HFFc6 (cell line): ENCODE measurements at regions not wholly inside any gene's neighbourhood (a gene's known extent, or its start where the extent isn't known, plus 50 kb on each side); places are given as distances from the start of the nearest gene placed in this dataset.

Experiments used
- DNase-seq: peaks from one replicate; pipeline ENCODE4 v3.0.0-alpha.2; 2018
- H3K27ac Mint-ChIP-seq: 2 replicates; pipeline ENCODE4 v1.8.0; 2020; ENCODE audit warnings: mild to moderate bottlenecking, mixed read lengths
- H3K27me3 Mint-ChIP-seq: 2 replicates; pipeline ENCODE4 v1.8.0; 2021; ENCODE audit warnings: mild to moderate bottlenecking, moderate library complexity, mixed read lengths; ENCODE audit not compliant: insufficient read depth
- H3K36me3 Mint-ChIP-seq: 2 replicates; pipeline ENCODE4 v1.8.0; 2021; ENCODE audit warnings: low read depth, mixed read lengths
- H3K4me1 Mint-ChIP-seq: 2 replicates; pipeline ENCODE4 v1.8.0; 2020; ENCODE audit warnings: low read depth, mixed read lengths
- H3K4me3 Mint-ChIP-seq: 2 replicates; pipeline ENCODE4 v1.8.0; 2020; ENCODE audit warnings: mild to moderate bottlenecking, moderate library complexity, mixed read lengths
- H3K9me3 Mint-ChIP-seq: 2 replicates; pipeline ENCODE4 v1.8.0; 2020; ENCODE audit warnings: mild to moderate bottlenecking, mixed read lengths
- CTCF ChIP-seq: fragments of 200-600 bp; sonication (generic); IDR thresholded peaks from 2 replicates; pipeline ENCODE4 v1.5.0; 2021; ENCODE audit warnings: antibody characterized with exemption, mild to moderate bottlenecking

GRCh38 chr17:74043976-74044375 lies 159.5 kb upstream of the RPL38 start:
- H3K9me3 Mint-ChIP-seq, result peaks cover 40% of the 10 kb centered on the region
- no peak for TF ChIP-seq CTCF
- no peak overlapping the region for H3K4me3 Mint-ChIP-seq
- H3K36me3 Mint-ChIP-seq, result peaks cover 4% of the 10 kb centered on the region
- no peak for DNase-seq
- no peaks in the 10 kb centered on the region for H3K4me1 Mint-ChIP-seq
- no peaks in the 10 kb centered on the region for H3K27me3 Mint-ChIP-seq
- no peak overlapping the region for H3K27ac Mint-ChIP-seq

- Mint-ChIP-seq H3K27ac (no peak overlapping the region), H3K4me3 (no peak overlapping the region), H3K36me3 (peaks cover 4% of the 10 kb centered on the region), H3K4me1 (no peaks in the 10 kb centered on the region), H3K9me3 (peaks cover 53% of the 10 kb centered on the region), H3K27me3 (no peaks in the 10 kb centered on the region; the same call in 1 of the 2 replicates)
- DNase-seq, result no peak
- no peak for TF ChIP-seq CTCF
Measured at GRCh38 chr17:74045608-74046280, 157.7 kb upstream of the RPL38 start.

GRCh38 chr17:74049167-74049966 lies 154.1 kb upstream of the RPL38 start:
- peaks cover 72% of the 10 kb centered on the region for H3K9me3 Mint-ChIP-seq
- DNase-seq, result no peak
- no peak overlapping the region for H3K4me3 Mint-ChIP-seq
- no peaks in the 10 kb centered on the region for H3K4me1 Mint-ChIP-seq
- no peaks in the 10 kb centered on the region; the same call in 1 of the 2 replicates for H3K27me3 Mint-ChIP-seq
- no peak for TF ChIP-seq CTCF
- H3K36me3 Mint-ChIP-seq, result peaks cover 7% of the 10 kb centered on the region
- H3K27ac Mint-ChIP-seq, result no peak overlapping the region

- Mint-ChIP-seq H3K9me3 (peaks cover 69% of the 10 kb centered on the region), H3K4me1 (no peaks in the 10 kb centered on the region), H3K4me3 (no peak overlapping the region), H3K27ac (no peak overlapping the region), H3K27me3 (no peaks in the 10 kb centered on the region; the same call in 1 of the 2 replicates), H3K36me3 (peaks cover 3% of the 10 kb centered on the region; the same call in 1 of the 2 replicates)
- no peak for TF ChIP-seq CTCF
- DNase-seq, result no peak
Measured at GRCh38 chr17:74049967-74050458, 153.5 kb upstream of the RPL38 start.

- peaks cover 3% of the 10 kb centered on the region; the same call in 1 of the 2 replicates for H3K36me3 Mint-ChIP-seq
- TF ChIP-seq CTCF, result no peak
- no peak overlapping the region for H3K4me3 Mint-ChIP-seq
- no peak overlapping the region for H3K27ac Mint-ChIP-seq
- H3K27me3 Mint-ChIP-seq, result no peaks in the 10 kb centered on the region; the same call in 1 of the 2 replicates
- DNase-seq, result no peak
- H3K4me1 Mint-ChIP-seq, result no peaks in the 10 kb centered on the region
- peaks cover 61% of the 10 kb centered on the region for H3K9me3 Mint-ChIP-seq
Measured at GRCh38 chr17:74051348-74051747, 152.1 kb upstream of the RPL38 start.
